Stimulated activated CD4-positive, alpha-beta T cell treated with anti-CD3 and anti-CD28 coated beads, Interleukin-12 subunit alpha, Interleukin-12 subunit beta, amount 100 ng/mL, for 24 hours (primary cell): ENCODE measurements at regions not wholly inside any gene's neighbourhood (a gene's known extent, or its start where the extent isn't known, plus 50 kb on each side); places are given as distances from the start of the nearest gene placed in this dataset.
"Not testable (repeated sequence)": the region's sequence is repeated elsewhere in the genome, so short reads cannot be mapped to it uniquely, and the experiment has no call there.

Source experiments
- DNase-seq, 2 experiments: peaks; one replicate each; pipeline ENCODE4 v3.0.0-alpha.2; 2020; ENCODE audit warnings: low read depth in 2 of 2

GRCh38 chr5:35561396-35561795 is 56.3 kb upstream of the SPEF2 start:
- no peak for DNase-seq

DNA sequence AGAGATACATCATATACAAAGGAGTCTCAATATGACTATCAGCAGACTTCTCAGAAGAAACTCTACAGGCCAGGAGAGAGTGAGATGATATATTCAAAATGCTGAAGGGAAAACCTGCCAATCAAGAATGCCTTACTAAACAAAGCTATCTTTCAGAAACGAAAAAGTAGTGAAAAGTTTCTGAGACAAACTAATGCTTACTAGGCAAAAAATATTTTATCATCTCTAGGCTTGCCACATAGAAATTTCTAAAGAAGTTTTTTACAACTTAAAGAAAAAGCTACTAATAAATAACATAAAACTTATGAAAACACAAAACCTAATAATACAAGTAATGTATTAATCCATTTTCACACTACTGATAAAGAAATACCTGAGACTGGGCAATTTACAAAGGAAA is 59.9 kb upstream of the SPEF2 start:
- no peak for DNase-seq

DNA sequence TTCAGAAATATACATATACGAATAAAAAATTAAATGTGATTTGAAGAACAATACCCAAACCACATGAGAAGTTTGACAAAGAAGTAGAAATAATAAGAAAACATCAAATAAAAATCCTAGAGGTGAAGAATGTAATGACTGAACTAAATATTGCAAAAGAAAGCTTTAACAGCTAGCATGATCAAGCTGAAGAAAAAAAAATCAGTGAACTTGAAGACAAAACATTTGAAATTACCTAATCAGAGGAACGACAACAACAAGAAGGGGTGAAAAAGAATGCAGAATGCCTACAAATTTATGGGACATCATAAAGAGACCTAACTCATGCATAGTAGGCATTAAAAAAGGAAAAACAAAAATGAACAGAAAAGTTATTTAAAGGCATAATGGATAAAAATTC is 60.5 kb upstream of the SPEF2 start:
- DNase-seq = no peak

GRCh38 chr5:35554016-35554415 is 63.6 kb upstream of the SPEF2 start:
- no peak for DNase-seq

- DNase-seq = no peak
Observed at GRCh38 chr5:35545190-35545589, 72.5 kb upstream of the SPEF2 start.

GRCh38 chr5:35543408-35543807 is 74.3 kb upstream of the SPEF2 start:
- no peak for DNase-seq

- no peak for DNase-seq
Observed at GRCh38 chr5:35540002-35540401, 77.7 kb upstream of the SPEF2 start.

DNA sequence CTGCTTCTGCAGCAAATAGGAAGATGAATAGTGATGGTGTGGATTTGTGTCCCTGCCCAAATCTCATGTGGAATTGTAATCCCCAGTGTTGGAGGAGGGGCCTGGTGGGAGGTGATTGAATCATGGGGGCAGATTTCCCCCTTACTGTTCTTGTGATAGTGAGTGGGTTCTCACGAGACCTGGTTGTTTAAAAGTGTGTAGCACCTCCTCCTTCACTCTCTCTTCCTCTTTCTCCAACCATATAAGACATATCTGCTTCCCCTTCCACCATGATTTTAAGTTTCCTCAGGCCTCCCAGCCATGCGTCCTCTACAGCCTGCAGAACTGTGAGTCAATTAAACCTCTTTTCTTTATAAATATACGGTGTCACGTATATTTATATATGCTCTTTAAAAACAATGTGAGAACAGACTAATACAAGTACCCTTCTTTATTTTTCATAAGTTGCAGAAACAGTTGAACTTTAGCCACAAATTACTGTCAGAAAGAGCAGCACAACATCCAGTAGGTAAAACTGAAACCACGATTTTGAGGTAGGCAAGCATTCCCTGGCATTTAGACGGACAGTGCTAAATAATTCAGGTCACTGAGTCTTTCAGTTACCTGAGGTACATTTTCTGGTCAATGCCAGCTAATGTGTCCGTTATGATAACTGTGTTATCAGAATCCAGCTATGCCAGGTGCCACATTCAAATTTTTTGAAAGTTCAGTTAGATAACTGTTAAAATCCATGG is 79.3 kb upstream of the SPEF2 start:
- no peak for DNase-seq

- DNase-seq = no peak
Observed at GRCh38 chr5:35533156-35533555, 84.5 kb upstream of the SPEF2 start.

DNA sequence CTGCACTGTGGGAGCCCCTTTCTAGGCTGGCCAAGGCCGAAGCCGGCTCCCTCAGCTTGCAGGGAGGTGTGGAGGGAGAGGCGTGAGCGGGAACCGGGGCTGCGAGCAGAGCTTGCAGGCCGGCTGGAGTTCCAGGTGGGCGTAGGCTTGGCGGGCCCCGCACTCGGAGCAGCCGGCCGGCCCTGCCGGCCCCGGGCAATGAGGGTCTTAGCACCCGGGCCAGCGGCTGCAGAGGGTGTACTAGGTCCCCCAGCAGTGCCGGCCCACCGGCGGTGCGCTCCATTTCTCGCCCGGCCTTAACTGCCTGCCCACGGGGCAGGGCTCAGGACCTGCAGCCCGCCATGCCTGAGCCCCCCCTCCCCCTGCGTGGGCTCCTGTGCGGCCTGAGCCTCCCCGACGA is 86.1 kb upstream of the SPEF2 start:
- not testable (repeated sequence) for DNase-seq

GRCh38 chr5:35518104-35518503 is 99.6 kb upstream of the SPEF2 start:
- no peak for DNase-seq

DNA sequence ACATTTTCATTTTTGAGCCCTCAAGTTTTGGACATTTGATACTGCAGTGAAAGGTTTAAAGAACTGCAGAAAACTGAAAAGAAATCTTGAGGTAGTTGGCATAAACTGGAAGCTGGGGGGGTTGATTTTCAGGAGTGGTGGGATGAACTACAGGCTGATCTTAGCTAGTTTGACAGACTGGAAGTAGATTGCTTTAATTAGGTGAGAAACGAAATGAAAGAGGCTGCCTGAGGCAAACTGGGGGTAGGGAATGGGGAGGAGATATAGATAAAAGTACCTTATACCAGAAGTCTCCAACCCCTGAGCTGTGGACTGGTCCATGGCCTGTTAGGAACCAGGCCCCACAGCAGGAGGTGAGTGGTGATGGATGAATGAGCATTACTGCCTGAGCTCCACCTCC is 101.4 kb upstream of the SPEF2 start:
- DNase-seq = no peak

DNA sequence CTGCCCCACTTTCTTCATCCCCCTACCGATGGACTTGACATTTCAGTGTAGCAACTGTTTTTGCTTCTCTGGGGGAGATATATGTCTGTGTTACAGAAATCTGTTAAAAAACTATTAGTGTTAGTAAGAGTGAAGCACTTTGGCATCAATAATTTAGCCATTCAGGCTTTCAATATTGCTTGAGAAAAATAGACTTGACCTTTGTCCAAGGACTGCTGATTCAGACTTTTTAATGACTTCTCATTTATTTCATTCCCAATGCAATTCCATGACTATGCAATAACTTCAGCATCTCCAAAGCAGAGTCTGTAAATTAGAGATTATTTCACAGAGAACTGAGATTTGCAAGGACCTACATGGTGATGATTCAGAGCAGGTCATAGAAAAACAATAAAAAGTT is 104.1 kb upstream of the SPEF2 start:
- DNase-seq = no peak

- DNase-seq = no peak
Observed at GRCh38 chr5:35502206-35502605, 115.5 kb upstream of the SPEF2 start.

DNA sequence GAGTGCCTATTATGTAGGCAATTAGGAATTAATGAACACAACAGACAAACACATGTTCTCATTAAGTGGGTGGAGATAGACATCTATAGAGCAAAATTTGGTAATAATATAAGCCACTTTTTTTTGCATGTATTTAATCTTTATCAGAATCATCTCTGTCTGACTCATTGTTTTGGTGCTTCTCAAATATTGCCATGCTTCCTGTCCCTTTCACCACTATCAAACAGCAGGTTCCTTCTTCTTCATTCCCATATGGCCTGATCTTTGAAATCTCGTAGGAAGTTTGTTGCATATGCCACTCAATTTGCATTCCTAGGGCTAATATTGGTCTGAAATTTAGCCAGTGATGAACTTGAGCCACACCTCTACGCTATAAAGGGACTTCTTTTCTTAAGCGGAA is 128.9 kb upstream of the SPEF2 start:
- DNase-seq = no peak

GRCh38 chr5:35488055-35488454 is 129.6 kb upstream of the SPEF2 start:
- no peak for DNase-seq

- no peak for DNase-seq
Observed at GRCh38 chr5:35487233-35488025, 130.2 kb upstream of the SPEF2 start.

DNA sequence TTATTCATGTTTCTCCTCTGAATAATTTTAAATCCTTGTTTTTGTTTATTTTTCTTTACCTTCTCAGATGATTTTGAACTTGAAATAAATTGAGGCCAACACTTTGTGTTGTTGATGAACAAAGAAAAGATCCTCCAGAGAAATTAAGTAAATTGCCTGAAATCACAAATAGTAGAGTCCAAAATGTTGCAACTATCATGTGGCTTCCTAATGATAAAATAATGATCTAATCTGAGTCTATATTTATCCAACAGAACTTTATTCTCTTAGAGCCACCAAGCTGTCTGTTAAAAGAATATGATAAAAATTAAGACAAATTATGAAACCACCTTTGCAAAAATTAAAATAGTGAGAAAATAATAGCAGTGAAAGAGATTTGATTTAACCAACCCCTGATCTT is 132.2 kb upstream of the SPEF2 start:
- DNase-seq = no peak

GRCh38 chr5:35484241-35484640 is 133.4 kb upstream of the SPEF2 start:
- no peak for DNase-seq

DNA sequence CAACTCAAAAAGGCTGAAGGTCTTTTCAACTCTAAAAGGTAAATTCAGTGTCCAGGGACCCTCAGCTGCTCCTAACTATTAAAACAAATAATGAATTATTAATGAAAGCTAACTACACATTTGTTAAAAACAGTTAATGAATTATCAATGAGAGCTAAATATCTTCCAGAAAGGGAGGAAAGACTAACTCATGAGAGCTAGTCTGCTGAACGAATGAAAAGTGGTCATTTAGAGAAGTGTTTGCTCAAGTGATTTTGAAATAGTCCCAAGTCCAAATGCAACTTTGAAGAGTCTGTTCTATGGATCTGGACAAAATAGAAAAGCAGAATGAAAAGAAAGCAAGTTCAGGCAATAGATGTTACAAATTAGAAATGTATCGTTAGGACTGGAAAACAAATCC is 133.9 kb upstream of the SPEF2 start:
- DNase-seq = no peak

DNA sequence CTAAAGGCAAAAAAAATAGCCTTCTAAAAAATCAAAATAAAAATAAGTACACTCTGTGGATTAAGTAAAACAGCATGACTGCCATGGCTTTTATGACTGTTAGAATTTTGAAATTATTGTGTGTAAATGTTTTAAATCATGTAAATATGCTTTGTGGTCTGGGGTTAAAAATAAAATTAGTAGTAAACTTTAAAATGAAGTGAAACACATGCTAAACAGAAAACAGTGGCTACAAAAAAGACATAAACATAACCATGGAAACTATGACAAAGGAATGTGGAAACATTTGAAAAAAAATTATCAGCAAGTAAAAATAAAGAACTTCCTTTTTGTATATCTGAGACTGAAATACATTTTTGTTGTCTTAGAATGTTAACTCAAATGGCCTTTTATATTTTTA is 134.5 kb upstream of the SPEF2 start:
- no peak for DNase-seq

DNA sequence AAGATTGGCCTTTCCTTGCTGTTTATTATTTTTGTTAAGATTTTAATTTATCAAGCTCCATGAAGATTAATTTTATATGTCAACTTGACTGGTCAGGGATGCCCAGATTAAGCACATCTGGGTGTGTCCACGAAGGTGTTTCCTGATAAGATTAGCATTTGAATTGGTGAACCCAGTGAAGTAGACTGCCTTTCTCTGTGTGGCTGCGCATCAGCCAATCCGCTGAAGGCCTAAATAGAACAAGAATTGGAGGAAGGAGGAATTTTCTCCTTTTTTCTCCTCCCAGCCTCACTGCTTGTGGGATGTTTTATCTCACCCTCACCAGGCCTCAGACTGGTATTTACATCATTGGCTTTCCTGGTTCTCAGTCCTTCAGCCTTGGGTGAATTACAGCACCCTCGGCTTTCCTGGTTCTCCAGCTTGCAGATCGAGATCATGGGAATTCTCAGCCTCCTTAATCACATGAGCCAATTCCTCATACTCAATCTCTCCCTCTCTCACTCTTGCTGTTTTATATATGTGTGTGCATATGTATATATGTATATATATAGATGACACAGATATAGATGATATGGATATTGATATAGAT is 135.4 kb upstream of the SPEF2 start:
- no peak for DNase-seq
